Heart left ventricle (tissue), 13 donors: ENCODE measurements at regions not wholly inside any gene's neighbourhood (a gene's known extent, or its start where the extent isn't known, plus 50 kb on each side); places are given as distances from the start of the nearest gene placed in this dataset.
"Not testable (repeated sequence)": the region's sequence is repeated elsewhere in the genome, so short reads cannot be mapped to it uniquely, and the experiment has no call there.

Experiments
- POLR2A ChIP-seq, 2 donors: fragments of 450-650 bp; IDR thresholded peaks; one replicate each; pipeline ENCODE4 v1.6.1; 2017; ENCODE audit warnings: antibody characterized with exemption in 2 of 2, mild to moderate bottlenecking in 2 of 2, moderate library complexity in 2 of 2
- TF ChIP-seq, protein P1 (sequence below), 12 donors: fragments of 200-600 bp; sonication (generic) in 4 of 12; IDR thresholded peaks; one replicate each; pipeline versions ENCODE4 v1.5.0 to v1.8.0; 2018 to 2022; ENCODE audit warnings: antibody characterized with exemption in 12 of 12, mild to moderate bottlenecking in 5 of 12
- donor health status: ischemic (EF 13 %, LVEDD 7.1; RV severe dilation, severe dysfunction).
- donor health status: DM: no; HTN: yes; CAD: no.
- donor health status: DM: no; HTN: no; CAD: no.
- donor health status: ischemic (EF 25% LVEDD 6.9; RV normal size, moderate dysfunction).
- donor health status: ischemic (EF 25% LVEDD 5.7; RV mildly dilated, moderate dysfunction).
- donor health status: ischemic (EF 35%, LVEDD 5.7; RV mildly dilated, moderate dysfunction).
- donor health status: nonischemic (EF 11% LVEDD 7.7; RV severe dilation, severe dysfunction).
- donor health status: DM: yes; HTN: yes; CAD: no.
- donor health status: PGD.
- donor health status: ischemic (EF 29% LVEDD 5.4; RV normal size, mild dysfunction).
- donor health status: nonischemic (EF 23%, LVEDD 6.1; RV moderate dilation, normal function).

DNA sequence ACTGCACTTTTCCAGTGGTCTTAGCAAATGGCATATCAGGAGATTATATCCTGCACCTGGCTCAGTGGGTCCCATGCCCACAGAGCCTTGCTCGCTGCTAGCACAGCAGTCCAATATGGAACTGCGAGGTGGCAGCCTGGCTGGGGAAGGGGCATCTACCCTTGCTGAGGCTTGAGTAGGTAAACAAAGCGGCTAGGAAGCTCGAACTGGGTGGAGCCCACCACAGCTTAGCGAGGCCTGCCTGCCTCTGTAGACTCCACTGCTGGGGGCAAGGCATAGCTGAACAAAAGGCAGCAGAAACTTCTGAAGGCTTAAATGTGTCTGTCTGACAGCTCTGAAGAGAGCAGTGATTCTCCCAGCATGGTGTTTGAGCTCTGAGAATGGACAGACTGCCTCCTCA is 71.0 kb upstream of the IRX4 start:
- TF ChIP-seq POLR2A (IDR thresholded peaks at IDR 0.05), result not testable (repeated sequence)
- TF ChIP-seq, protein P1, sequence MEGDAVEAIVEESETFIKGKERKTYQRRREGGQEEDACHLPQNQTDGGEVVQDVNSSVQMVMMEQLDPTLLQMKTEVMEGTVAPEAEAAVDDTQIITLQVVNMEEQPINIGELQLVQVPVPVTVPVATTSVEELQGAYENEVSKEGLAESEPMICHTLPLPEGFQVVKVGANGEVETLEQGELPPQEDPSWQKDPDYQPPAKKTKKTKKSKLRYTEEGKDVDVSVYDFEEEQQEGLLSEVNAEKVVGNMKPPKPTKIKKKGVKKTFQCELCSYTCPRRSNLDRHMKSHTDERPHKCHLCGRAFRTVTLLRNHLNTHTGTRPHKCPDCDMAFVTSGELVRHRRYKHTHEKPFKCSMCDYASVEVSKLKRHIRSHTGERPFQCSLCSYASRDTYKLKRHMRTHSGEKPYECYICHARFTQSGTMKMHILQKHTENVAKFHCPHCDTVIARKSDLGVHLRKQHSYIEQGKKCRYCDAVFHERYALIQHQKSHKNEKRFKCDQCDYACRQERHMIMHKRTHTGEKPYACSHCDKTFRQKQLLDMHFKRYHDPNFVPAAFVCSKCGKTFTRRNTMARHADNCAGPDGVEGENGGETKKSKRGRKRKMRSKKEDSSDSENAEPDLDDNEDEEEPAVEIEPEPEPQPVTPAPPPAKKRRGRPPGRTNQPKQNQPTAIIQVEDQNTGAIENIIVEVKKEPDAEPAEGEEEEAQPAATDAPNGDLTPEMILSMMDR (IDR thresholded peaks at IDR 0.05), result not testable (repeated sequence)
